ENCODE measurements at regions not wholly inside any gene's neighbourhood (a gene's known extent, or its start where the extent isn't known, plus 50 kb on each side); places are given as distances from the start of the nearest gene placed in this dataset.

DNA sequence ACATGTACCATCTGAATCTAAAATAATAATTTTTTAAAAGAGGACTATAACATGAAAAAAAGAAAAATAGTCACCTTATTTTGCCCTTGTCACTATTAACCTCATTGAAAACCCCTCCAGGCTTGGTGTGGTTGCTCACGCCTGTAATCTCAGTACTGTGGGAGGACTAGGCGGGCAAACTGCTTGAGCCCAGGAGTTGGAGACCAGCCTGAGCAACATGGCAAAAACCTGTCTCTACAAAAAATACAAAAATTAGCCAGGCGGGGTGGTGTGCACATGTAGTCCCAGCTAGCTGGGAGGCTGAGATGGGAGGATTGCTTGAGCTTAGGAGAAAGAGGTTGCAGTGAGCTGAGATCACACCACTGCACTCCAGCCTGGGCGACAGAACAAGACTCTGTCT, 126.3 kb upstream of the KRAS start:
- Histone ChIP-seq H3K4me3 (ENCODE audit: severe bottlenecking) (no peak overlapping the region), H3K9me3 (ENCODE audit: severe bottlenecking) (no peaks in the 10 kb centered on the region), H3K36me3 (ENCODE audit: low read depth) (no peaks in the 10 kb centered on the region), H3K4me1 (ENCODE audit: insufficient read depth, poor library complexity, severe bottlenecking) (peaks cover 4% of the 10 kb centered on the region), H3K27me3 (ENCODE audit: insufficient read depth, poor library complexity, severe bottlenecking) (no peaks in the 10 kb centered on the region), H3K27ac (ENCODE audit: poor library complexity, severe bottlenecking) (no peak overlapping the region)
- DNase-seq (ENCODE audit: low spot score) (no peak), ATAC-seq (ENCODE audit: low read depth) (no peak)
- TF ChIP-seq, protein P1, sequence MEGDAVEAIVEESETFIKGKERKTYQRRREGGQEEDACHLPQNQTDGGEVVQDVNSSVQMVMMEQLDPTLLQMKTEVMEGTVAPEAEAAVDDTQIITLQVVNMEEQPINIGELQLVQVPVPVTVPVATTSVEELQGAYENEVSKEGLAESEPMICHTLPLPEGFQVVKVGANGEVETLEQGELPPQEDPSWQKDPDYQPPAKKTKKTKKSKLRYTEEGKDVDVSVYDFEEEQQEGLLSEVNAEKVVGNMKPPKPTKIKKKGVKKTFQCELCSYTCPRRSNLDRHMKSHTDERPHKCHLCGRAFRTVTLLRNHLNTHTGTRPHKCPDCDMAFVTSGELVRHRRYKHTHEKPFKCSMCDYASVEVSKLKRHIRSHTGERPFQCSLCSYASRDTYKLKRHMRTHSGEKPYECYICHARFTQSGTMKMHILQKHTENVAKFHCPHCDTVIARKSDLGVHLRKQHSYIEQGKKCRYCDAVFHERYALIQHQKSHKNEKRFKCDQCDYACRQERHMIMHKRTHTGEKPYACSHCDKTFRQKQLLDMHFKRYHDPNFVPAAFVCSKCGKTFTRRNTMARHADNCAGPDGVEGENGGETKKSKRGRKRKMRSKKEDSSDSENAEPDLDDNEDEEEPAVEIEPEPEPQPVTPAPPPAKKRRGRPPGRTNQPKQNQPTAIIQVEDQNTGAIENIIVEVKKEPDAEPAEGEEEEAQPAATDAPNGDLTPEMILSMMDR (IDR thresholded peaks at IDR 0.05; ENCODE audit: poor library complexity, severe bottlenecking): no peak

DNA sequence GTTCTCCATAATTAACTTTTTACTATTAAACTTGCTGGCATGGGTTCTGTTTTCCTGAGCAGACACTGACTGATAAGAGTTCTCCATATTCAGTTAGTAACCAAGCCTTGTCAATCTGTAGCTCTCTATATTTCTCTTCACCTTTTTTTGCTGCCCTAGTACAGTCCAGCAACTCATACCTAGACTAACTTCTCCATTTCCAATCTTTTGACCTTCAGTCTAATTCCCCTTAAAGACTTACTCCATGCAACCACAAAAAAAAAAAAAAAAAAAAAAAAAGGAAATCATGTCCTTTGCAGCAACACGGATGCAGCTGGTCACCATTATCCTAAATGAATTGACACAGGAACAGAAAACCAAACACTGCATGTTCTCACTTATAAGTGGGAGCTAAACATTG, 125.7 kb upstream of the KRAS start:
- no peaks in the 10 kb centered on the region for H3K9me3 ChIP-seq (ENCODE audit: severe bottlenecking)
- ATAC-seq (ENCODE audit: low read depth): no peak
- no peaks in the 10 kb centered on the region for H3K27me3 ChIP-seq (ENCODE audit: insufficient read depth, poor library complexity, severe bottlenecking)
- TF ChIP-seq, protein P1 (IDR thresholded peaks at IDR 0.05; ENCODE audit: poor library complexity, severe bottlenecking): no peak
- peaks cover 4% of the 10 kb centered on the region for H3K4me1 ChIP-seq (ENCODE audit: insufficient read depth, poor library complexity, severe bottlenecking)
- H3K36me3 ChIP-seq (ENCODE audit: low read depth): no peaks in the 10 kb centered on the region
- H3K4me3 ChIP-seq (ENCODE audit: severe bottlenecking): no peak overlapping the region
- DNase-seq (ENCODE audit: low spot score): no peak
- no peak overlapping the region for H3K27ac ChIP-seq (ENCODE audit: poor library complexity, severe bottlenecking)

DNA sequence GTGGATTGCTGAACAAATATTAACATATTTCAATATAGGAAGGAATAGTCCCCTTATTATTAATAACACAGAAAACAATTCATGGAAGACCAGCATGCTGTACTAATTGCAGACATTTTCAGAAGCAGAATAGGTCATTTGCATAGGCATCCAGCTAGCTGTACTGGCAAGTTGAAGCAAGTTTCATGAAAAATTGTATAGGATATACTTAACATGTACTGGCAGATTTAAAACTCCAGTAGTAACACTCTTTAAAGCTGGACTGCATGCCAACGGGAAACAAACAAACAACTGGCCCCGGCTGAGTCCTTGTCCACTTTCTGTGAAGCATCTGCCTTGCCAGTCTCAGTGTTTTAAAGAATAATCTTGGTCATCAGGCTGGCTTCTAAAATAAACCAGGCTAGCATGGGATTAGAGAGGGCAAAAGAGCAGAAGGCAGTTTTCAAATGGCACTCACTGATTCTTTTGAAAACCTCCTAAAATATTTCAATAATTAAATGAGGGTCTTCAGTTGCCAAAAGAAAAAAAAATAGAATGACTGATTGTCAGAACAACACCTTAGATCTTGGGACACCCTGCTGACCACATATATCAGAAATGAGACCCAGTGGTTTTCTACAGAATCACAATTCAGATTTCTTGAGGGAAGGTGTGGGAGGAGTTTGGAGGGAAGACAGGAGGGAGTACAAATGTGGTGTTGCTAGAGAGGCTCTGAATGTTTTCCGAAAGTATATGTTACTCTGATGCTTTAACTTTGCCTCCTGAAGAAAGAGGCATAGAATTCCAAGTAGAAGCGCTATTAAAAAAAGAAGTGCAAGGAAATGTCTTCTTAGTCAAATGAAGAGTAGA, 122.5 kb upstream of the KRAS start:
- peaks cover 4% of the 10 kb centered on the region for H3K4me1 ChIP-seq (ENCODE audit: insufficient read depth, poor library complexity, severe bottlenecking)
- H3K9me3 ChIP-seq (ENCODE audit: severe bottlenecking): no peaks in the 10 kb centered on the region
- H3K4me3 ChIP-seq (ENCODE audit: severe bottlenecking): no peak overlapping the region
- DNase-seq (ENCODE audit: low spot score) (no peak), ATAC-seq (ENCODE audit: low read depth) (peak; percentile 67)
- TF ChIP-seq, protein P1 (IDR thresholded peaks at IDR 0.05; ENCODE audit: poor library complexity, severe bottlenecking): no peak
- no peak overlapping the region for H3K27ac ChIP-seq (ENCODE audit: poor library complexity, severe bottlenecking)
- no peaks in the 10 kb centered on the region for H3K27me3 ChIP-seq (ENCODE audit: insufficient read depth, poor library complexity, severe bottlenecking)
- H3K36me3 ChIP-seq (ENCODE audit: low read depth): no peaks in the 10 kb centered on the region

DNA sequence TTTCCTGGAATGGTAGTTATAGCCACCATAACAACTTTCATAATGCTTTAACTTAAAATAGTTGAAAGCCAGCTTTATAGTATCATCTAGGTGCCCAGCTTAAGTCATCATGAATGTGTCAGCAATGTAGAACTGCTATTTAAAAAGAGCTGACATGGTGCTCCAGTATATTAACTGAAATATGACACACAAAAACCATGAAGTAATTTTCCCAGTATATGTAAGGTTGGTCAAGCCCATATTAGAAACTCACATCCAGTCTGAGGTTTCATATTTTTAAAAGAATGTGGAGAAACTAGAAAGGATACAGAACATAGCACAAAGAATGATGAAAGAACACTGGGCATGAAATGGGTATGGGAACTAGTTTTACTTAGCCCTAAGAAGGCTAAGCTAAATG, 121.3 kb upstream of the KRAS start:
- Histone ChIP-seq H3K27ac (ENCODE audit: poor library complexity, severe bottlenecking) (no peak overlapping the region), H3K27me3 (ENCODE audit: insufficient read depth, poor library complexity, severe bottlenecking) (no peaks in the 10 kb centered on the region), H3K4me1 (ENCODE audit: insufficient read depth, poor library complexity, severe bottlenecking) (peaks cover 4% of the 10 kb centered on the region), H3K4me3 (ENCODE audit: severe bottlenecking) (no peak overlapping the region), H3K9me3 (ENCODE audit: severe bottlenecking) (no peaks in the 10 kb centered on the region), H3K36me3 (ENCODE audit: low read depth) (no peaks in the 10 kb centered on the region)
- ATAC-seq (ENCODE audit: low read depth) (no peak), DNase-seq (ENCODE audit: low spot score) (no peak)
- TF ChIP-seq, protein P1 (IDR thresholded peaks at IDR 0.05; ENCODE audit: poor library complexity, severe bottlenecking): no peak

DNA sequence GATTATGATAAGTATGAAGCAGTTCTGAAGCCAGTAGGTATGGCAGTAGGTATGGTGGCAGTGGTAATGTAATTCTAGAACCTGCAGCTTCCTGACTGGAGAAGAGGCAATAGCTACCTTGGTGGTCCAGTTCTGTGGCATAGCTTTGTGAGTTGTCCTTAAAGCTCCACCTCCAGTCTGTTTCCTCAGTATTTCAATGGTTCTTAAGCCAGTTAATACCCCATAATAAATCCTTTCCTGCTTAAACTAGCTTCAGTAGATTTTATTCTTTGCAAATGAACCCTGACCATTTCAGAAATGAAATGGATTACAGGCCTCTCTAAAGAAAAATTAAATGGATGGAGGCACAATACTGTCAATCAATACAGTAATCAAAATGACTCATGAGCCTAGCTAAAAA, 117.8 kb upstream of the KRAS start:
- TF ChIP-seq, protein P1 (IDR thresholded peaks at IDR 0.05; ENCODE audit: poor library complexity, severe bottlenecking): no peak
- H3K4me1 ChIP-seq (ENCODE audit: insufficient read depth, poor library complexity, severe bottlenecking): peaks cover 4% of the 10 kb centered on the region
- no peaks in the 10 kb centered on the region for H3K9me3 ChIP-seq (ENCODE audit: severe bottlenecking)
- DNase-seq (ENCODE audit: low spot score): no peak
- H3K4me3 ChIP-seq (ENCODE audit: severe bottlenecking): no peak overlapping the region
- H3K27me3 ChIP-seq (ENCODE audit: insufficient read depth, poor library complexity, severe bottlenecking): no peaks in the 10 kb centered on the region
- ATAC-seq (ENCODE audit: low read depth): no peak
- no peaks in the 10 kb centered on the region for H3K36me3 ChIP-seq (ENCODE audit: low read depth)
- no peak overlapping the region for H3K27ac ChIP-seq (ENCODE audit: poor library complexity, severe bottlenecking)

All from RWPE2 (cell line).